HUES64 (cell line): ENCODE measurements at regions not wholly inside any gene's neighbourhood (a gene's known extent, or its start where the extent isn't known, plus 50 kb on each side); places are given as distances from the start of the nearest gene placed in this dataset.

Experiments used
- H3K27ac ChIP-seq: 2 replicates; pipeline ENCODE4 v1.7.0; 2013; ENCODE audit warnings: low read depth, low read length, inconsistent platforms
- H3K27me3 ChIP-seq: 2 replicates; pipeline ENCODE4 v1.6.1; 2013; ENCODE audit warnings: mild to moderate bottlenecking, low read length; ENCODE audit not compliant: insufficient read depth
- H3K36me3 ChIP-seq: 2 replicates; pipeline ENCODE4 v1.6.1; 2013; ENCODE audit warnings: mild to moderate bottlenecking, low read length; ENCODE audit not compliant: insufficient read depth
- H3K4me1 ChIP-seq: 2 replicates; pipeline ENCODE4 v1.6.1; 2013; ENCODE audit warnings: mild to moderate bottlenecking, low read length, moderate library complexity; ENCODE audit not compliant: insufficient read depth
- H3K4me3 ChIP-seq: 2 replicates; pipeline ENCODE4 v1.5.1; 2013; ENCODE audit warnings: mild to moderate bottlenecking, low read length, moderate library complexity
- H3K9ac ChIP-seq: 2 replicates; pipeline ENCODE4 v1.6.1; 2013; ENCODE audit warnings: mild to moderate bottlenecking, low read depth, low read length
- H3K9me3 ChIP-seq: 2 replicates; pipeline ENCODE4 v1.6.1; 2013; ENCODE audit warnings: low read depth, low read length; ENCODE audit not compliant: insufficient read depth
- WGBS: fragments of 150-250, 120-280 bp; methylation state at CpG from one replicate; pipeline ENCODE4 v1.1.7; 2013; ENCODE audit warnings: missing lambda C conversion rate; 5-methylcytosine and 5-hydroxymethylcytosine counted together

DNA sequence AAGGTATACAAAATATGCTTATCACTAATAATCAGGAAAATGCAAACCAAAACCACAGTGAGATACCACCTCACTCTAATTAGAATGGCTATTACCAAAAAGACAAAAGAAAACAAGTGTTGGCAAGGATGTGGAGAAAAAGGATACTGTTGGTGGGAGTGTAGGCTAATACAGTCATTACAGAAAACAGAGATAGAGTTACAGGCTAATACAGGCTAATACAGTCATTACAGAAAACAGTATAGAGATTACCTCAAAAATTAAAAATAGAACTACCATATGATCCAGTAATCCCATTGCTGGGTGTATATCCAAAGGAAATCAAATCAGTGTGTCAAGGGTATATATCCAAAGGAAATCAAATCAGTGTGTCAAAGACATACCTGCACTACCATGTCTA lies 238.4 kb downstream of the PLPP3 start:
- Histone ChIP-seq H3K4me3 (no peak overlapping the region), H3K27ac (no peak overlapping the region), H3K4me1 (no peaks in the 10 kb centered on the region), H3K9me3 (no peaks in the 10 kb centered on the region), H3K36me3 (no peaks in the 10 kb centered on the region), H3K27me3 (no peaks in the 10 kb centered on the region), H3K9ac (no peak overlapping the region)

DNA sequence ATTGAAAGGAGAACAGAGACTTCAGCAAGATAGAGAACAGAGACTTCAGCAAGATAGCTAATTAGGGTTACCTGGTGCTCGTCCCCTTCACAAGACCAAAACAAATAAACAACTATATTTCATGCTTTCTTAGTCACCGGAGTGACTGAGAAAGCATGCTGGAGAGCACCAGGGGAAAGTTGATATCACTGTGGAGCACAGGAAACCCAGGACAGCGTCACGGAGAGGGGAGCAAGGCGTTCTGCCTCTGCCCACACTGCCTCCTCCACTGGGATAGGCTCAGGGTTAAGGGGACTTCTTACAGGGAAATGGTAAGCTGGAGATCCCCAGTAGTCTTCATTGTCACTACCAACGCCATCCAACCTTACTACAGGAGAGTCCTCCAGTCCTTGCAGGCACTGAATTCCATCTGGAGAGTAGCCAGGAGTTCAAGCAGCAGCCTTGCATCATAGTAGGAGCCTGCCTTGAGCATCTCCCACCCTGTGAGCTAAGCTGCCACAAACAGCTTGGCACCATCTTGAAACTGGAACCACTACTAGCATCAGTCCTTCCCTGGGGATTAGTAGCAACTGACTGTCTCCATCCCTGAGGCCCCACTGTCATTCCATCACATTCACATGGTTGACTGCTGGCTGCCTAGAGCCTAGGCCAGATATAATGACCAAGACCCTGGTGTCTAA lies 239.4 kb downstream of the PLPP3 start:
- Histone ChIP-seq H3K9ac (no peak overlapping the region), H3K4me3 (no peak overlapping the region), H3K27me3 (no peaks in the 10 kb centered on the region), H3K36me3 (no peaks in the 10 kb centered on the region), H3K4me1 (no peaks in the 10 kb centered on the region), H3K9me3 (no peaks in the 10 kb centered on the region), H3K27ac (no peak overlapping the region)
- WGBS = 91% methylated on average over 6 of the region's 6 CpGs

DNA sequence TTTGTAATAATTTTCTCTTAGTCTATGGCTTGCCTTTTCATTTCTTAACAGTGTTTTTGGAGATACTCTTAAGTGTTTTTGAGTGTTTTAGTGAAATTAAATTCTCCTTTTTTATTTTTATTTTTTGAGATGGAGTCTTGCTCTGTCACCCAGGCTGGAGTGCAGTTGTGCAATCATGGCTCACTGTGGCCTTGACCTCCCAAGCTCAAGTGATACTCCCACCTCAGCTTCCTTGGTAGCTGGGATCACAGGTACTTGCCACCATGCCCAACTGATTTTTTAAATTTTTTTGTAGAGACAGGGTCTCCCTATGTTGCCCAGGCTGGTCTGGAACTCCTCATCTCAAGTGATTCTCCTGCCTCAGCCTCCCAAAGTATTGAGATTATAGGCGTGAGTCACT lies 240.3 kb downstream of the PLPP3 start:
- no peaks in the 10 kb centered on the region for H3K9me3 ChIP-seq

DNA sequence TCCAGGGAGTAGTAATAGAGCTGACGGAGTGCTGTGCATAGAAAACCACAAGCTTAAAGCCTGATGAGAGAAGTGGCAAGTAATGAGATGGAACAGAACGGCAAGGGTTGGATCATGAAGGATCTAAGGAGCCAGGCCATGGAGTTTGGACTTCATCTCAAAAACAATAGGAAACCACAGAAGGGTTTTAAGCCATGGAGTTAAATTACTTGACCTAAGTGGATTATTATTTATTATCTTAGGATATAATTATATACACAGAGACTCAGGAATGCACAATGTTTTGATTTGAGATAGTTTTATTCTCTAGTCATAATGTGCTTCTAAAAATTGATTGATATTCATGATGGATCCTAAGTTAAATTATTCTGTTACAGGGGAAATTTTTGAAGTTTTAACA lies 242.4 kb downstream of the PLPP3 start:
- Histone ChIP-seq H3K27ac (no peak overlapping the region), H3K4me3 (no peak overlapping the region), H3K4me1 (0 out of 2 replicates have a peak, but pooled peaks cover 4% of the 10 kb centered on the region), H3K36me3 (no peaks in the 10 kb centered on the region), H3K9me3 (no peaks in the 10 kb centered on the region), H3K9ac (no peak overlapping the region), H3K27me3 (no peaks in the 10 kb centered on the region)
- WGBS = 96% methylated on average over 2 of the region's 2 CpGs

More for the DNA sequence above, 240.3 kb downstream of the PLPP3 start:
- Histone ChIP-seq H3K4me3 (no peak overlapping the region), H3K36me3 (no peaks in the 10 kb centered on the region), H3K27me3 (no peaks in the 10 kb centered on the region), H3K27ac (no peak overlapping the region), H3K4me1 (no peaks in the 10 kb centered on the region), H3K9ac (no peak overlapping the region)
- WGBS = 88% methylated on average over 1 of the region's 1 CpG

DNA sequence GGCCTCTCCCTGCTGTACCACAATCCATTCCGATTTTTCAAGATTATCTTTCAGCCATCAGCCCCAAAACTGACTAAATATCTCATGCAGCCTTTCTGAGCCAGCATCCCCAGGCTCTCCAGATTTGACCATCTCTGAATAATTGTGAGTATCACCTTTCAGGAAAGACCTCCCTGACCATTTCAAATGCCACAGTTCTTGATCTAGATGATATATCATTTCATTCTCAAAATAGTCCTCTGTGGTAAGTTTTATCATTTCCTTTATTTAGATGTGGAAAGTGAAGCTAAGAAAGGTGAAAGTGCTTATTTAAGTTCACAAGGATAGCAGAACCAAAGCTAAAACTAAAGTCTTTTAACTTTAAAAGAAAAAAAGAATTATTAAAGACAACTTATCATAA lies 244.0 kb downstream of the PLPP3 start:
- WGBS = 94% methylated on average over 1 of the region's 1 CpG

DNA sequence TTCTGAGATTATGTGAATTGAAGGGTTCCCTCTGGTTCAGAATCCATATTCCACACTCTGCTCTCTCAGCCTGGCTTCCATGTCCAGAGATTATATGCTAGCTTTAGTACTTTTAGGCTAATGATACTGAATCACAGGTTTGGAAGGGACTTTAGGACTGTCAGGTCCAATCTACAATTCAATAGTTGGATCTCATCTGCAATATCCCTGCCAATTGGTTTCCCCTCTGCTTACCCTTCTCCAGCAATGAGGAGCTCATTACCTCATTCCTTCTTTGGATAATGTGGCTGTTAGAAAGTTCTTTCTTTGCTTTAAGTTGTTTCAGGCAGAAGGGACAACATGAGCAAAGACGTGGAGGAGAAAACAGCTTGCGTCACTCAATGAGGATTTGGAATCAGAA lies 245.3 kb downstream of the PLPP3 start:
- no peak overlapping the region for H3K27ac ChIP-seq
- no peaks in the 10 kb centered on the region for H3K36me3 ChIP-seq
- no peak overlapping the region for H3K9ac ChIP-seq
- 95% methylated on average over 2 of the region's 2 CpGs for WGBS
- H3K27me3 ChIP-seq = no peaks in the 10 kb centered on the region
- H3K4me3 ChIP-seq = no peak overlapping the region
- H3K4me1 ChIP-seq = 0 out of 2 replicates have a peak, but pooled peaks cover 10% of the 10 kb centered on the region
- H3K9me3 ChIP-seq = no peaks in the 10 kb centered on the region

More for the DNA sequence above, 244.0 kb downstream of the PLPP3 start:
- H3K4me1 ChIP-seq = 0 out of 2 replicates have a peak, but pooled peaks cover 10% of the 10 kb centered on the region
- no peaks in the 10 kb centered on the region for H3K27me3 ChIP-seq
- H3K4me3 ChIP-seq = no peak overlapping the region
- no peaks in the 10 kb centered on the region for H3K36me3 ChIP-seq
- H3K27ac ChIP-seq = no peak overlapping the region
- no peak overlapping the region for H3K9ac ChIP-seq
- H3K9me3 ChIP-seq = no peaks in the 10 kb centered on the region

DNA sequence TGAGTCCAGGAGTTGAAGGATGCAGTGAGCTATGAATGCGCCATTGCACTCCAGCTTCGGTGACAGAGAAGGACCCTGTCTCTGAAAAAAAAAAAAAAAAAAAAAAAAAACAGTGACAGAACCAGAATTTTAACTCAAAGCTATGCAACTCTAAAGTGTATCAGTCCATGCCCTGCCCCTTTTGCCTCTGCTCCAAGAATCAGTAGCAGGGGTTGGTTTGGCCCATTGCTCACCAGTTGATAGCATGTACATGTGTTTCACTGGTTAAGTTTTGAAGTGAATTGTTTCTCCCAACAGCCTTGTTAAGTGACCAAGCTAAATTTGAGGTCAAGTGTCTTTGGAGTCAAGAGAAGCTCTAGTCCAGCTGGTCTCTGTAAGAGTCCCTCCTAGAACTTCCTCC lies 245.9 kb downstream of the PLPP3 start:
- Histone ChIP-seq H3K9ac (no peak overlapping the region), H3K36me3 (no peaks in the 10 kb centered on the region), H3K27me3 (no peaks in the 10 kb centered on the region), H3K4me3 (no peak overlapping the region), H3K4me1 (0 out of 2 replicates have a peak, but pooled peaks cover 10% of the 10 kb centered on the region), H3K9me3 (no peaks in the 10 kb centered on the region), H3K27ac (no peak overlapping the region)
- whole genome bisulfite sequencing = 97% methylated on average over 2 of the region's 2 CpGs

DNA sequence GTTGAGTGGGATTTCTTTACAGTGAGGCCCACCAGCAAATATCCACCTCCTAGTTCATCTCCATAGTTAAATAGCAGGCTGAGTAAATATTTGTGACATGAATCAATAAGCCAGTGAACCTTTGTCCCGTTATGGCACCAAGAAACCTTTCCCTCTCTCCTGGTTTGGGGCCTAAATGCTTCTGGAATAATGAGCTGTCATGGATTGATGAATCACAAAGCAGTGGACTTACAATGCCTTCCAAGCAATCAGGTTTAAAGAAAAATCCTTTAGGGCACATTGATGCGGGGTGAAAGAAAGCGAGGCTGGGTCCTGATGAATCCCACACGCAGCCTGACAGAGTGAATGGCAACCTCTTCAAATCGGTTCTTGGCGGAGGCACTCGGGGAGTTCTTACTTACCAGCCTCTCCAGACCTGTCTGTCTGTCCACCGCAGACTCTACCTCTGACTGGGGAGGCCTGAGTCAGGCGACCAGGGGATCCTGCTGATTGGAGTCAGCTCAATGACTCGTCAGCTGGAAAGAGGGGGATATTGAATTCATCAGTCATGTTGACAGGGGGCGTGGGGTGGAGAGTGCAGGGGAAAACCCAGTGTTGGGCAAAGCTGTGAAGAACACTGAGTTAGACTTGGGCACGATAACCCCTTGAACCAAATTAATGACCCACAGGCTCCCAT lies 247.3 kb downstream of the PLPP3 start:
- WGBS = 75% methylated on average over 12 of the region's 12 CpGs
- no peak overlapping the region for H3K27ac ChIP-seq

DNA sequence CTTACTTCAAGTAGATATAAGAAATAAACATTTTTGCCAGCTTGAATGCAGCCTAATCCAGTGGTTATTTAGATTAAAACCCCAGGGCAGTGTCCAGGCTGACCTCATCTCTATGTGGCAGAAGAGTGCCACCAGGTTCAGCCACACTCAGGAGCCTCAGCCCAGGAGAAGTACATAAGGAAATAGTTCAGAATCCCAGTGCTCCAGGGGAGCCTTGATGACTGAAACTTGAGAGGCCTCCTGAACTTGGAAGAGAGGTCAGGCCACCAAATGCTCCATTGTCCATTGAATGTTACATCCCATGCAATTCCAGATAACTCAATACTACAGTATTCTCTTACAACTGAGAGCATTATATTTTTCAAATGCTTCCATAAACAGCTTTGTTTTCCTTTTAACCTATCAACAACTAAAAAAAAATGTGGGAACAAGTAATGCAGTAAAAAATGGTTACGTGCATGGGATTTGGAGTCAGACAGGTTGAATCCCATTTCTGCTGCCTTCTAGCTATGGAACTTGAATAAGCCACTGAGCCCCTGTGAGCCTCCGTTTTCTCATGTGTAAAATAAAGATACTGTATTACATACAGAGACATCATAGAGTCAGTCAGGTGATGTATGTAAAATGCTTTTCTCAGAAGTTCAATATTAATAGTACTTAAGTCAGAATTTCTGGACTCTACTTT lies 248.0 kb downstream of the PLPP3 start:
- Histone ChIP-seq H3K4me1 (0 out of 2 replicates have a peak, but pooled peaks cover 10% of the 10 kb centered on the region), H3K9ac (no peak overlapping the region)

More for the DNA sequence above, 247.3 kb downstream of the PLPP3 start:
- H3K9ac ChIP-seq = no peak overlapping the region
- no peak overlapping the region for H3K4me3 ChIP-seq
- no peaks in the 10 kb centered on the region for H3K9me3 ChIP-seq
- no peaks in the 10 kb centered on the region for H3K36me3 ChIP-seq
- 0 out of 2 replicates have a peak, but pooled peaks cover 10% of the 10 kb centered on the region for H3K4me1 ChIP-seq
- no peaks in the 10 kb centered on the region for H3K27me3 ChIP-seq

DNA sequence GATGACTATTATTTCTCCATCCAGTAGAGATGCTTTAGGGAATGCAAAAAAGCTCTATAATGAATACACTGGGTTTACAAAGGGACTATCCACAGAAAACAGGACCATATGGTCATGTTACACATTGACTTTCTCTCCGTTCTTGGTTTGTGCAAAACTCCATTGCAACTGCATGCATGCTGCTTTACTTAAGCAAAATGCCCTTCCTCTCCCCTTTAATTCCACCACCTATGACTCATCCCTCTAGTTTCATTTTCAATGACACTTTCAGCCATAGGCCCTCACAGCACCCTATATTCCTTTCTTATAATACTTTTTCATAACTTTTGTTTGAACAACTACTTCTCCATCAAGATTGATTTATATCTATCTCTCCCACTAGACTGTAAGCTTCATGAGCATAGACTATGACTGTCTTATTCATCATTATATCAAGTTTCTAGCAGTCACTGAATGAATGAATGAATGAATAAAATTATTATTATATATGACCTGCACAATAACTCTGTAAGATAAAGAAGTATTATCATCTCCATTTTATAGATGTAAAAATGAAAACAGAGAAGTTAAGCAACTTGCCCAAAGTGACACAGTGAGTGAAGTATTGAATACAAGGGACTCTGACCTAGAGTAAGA lies 248.9 kb downstream of the PLPP3 start:
- Histone ChIP-seq H3K27ac (no peak overlapping the region), H3K9ac (no peak overlapping the region), H3K27me3 (no peaks in the 10 kb centered on the region), H3K36me3 (no peaks in the 10 kb centered on the region), H3K4me3 (no peak overlapping the region), H3K4me1 (0 out of 2 replicates have a peak, but pooled peaks cover 10% of the 10 kb centered on the region), H3K9me3 (no peaks in the 10 kb centered on the region)
- 75% methylated on average over 1 of the region's 1 CpG for WGBS

More for the DNA sequence above, 248.0 kb downstream of the PLPP3 start:
- no peaks in the 10 kb centered on the region for H3K9me3 ChIP-seq
- H3K36me3 ChIP-seq = no peaks in the 10 kb centered on the region
- H3K4me3 ChIP-seq = no peak overlapping the region
- no peak overlapping the region for H3K27ac ChIP-seq
- WGBS = 94% methylated on average over 1 of the region's 2 CpGs
- no peaks in the 10 kb centered on the region for H3K27me3 ChIP-seq

DNA sequence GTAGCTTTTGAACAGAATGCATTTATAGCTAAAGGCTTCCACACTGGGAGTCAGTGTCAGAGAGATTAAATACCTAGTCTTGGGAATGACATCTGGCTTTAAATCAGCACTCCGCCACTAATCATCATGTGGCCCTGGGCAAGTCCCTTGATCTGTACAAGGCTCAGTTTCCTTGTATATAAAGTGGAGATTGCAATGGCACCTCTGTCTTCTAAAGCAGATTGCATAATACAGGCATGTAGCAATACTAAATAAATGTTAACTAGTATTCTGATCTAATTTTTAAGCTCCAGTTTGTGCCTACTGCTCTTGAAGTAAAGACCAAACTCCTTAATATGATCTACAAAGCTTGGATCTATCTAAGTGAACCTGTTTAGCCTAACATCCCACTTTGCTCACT lies 249.4 kb downstream of the PLPP3 start:
- H3K9ac ChIP-seq = no peak overlapping the region
- H3K27me3 ChIP-seq = no peaks in the 10 kb centered on the region
- no peak overlapping the region for H3K27ac ChIP-seq
- no peak overlapping the region for H3K4me3 ChIP-seq
- 100% methylated on average over 1 of the region's 1 CpG for WGBS
- no peaks in the 10 kb centered on the region for H3K36me3 ChIP-seq
- H3K4me1 ChIP-seq = 0 out of 2 replicates have a peak, but pooled peaks cover 10% of the 10 kb centered on the region
- no peaks in the 10 kb centered on the region for H3K9me3 ChIP-seq
